ENCODE measurements at regions not wholly inside any gene's neighbourhood (a gene's known extent, or its start where the extent isn't known, plus 50 kb on each side); places are given as distances from the start of the nearest gene placed in this dataset.

DNA sequence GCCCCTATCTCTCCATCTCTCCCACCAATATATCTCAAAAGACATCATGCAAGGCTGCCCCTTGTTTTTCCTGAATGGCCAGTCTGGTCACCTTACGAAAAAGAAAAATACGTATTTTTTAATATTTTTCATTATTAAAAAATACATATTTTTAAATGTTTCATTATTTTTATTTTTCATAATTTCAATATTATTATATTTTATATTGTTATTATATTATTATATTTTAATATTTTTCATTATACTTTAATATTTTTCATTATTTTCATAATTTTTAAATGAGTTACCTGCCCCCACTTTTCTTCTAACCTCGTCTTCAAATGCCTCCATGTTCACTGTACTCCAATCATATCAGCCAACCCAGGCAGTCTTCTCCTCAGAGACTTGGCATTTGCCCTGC, 116.0 kb upstream of the ERCC4 start:
- CTCF ChIA-PET (ENCODE audit: partially characterized antibody): no interaction called here
- Histone ChIP-seq H3K27ac (ENCODE audit: low read depth, low read length) (no peak overlapping the region), H3K4me1 (ENCODE audit: insufficient read depth, low read length) (no peaks in the 10 kb centered on the region), H3K36me3 (ENCODE audit: insufficient read depth, low read length) (no peaks in the 10 kb centered on the region), H3K27me3 (ENCODE audit: insufficient read depth, low read length) (no peaks in the 10 kb centered on the region), H3K4me3 (ENCODE audit: low read length in 2 of 2) (no peak overlapping the region), H3K9me3 (ENCODE audit: control insufficient read depth in 1 of 2, low read length in 2 of 2) (no peaks in the 10 kb centered on the region)
- Mint-ChIP-seq H3K4me3 (no peak overlapping the region), H3K4me1 (no peaks in the 10 kb centered on the region), H3K27ac (no peak overlapping the region), H3K36me3 (no peaks in the 10 kb centered on the region), H3K9me3 (peaks cover 0 to 4% (median 0%) of the 10 kb centered on the region in 8 donors), H3K27me3 (peaks cover 0 to 3% of the 10 kb centered on the region in 2 donors)
- POLR2A ChIA-PET (ENCODE audit: partially characterized antibody): no interaction called here
- no peak for DNase-seq
- intact Hi-C loops (cut with micrococcal nuclease): no loop called here

DNA sequence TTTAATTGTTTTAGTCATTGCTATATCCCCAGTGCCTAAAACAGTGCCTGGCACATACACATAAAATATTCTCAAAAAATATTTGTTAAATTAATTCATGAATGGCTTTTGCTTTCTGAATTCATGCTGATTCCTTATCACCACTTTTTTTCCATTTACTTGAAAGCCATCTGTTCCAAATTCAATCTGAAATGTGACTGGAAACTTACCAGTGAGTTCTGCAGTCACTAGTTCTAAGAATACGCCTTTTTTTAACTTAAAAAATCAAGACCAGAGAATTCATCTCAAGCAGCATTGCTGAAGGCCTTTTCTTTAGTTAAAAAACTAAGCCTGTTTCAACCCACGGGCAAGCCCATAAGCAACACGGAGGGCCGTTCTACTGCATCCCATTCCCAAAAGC, 114.0 kb upstream of the ERCC4 start:
- no peaks in the 10 kb centered on the region for H3K36me3 ChIP-seq (ENCODE audit: insufficient read depth, low read length)
- no peaks in the 10 kb centered on the region for H3K9me3 ChIP-seq (ENCODE audit: control insufficient read depth in 1 of 2, low read length in 2 of 2)
- POLR2A ChIA-PET (ENCODE audit: partially characterized antibody): no interaction called here
- no peak overlapping the region for H3K4me3 Mint-ChIP-seq
- H3K27me3 Mint-ChIP-seq: peaks cover 0 to 5% of the 10 kb centered on the region in 2 donors
- H3K9me3 Mint-ChIP-seq: peaks cover 0 to 4% (median 0%) of the 10 kb centered on the region in 8 donors
- intact Hi-C loops (cut with micrococcal nuclease): no loop called here
- CTCF ChIA-PET (ENCODE audit: partially characterized antibody): no interaction called here
- no peak overlapping the region for H3K4me3 ChIP-seq (ENCODE audit: low read length in 2 of 2)
- H3K4me1 ChIP-seq (ENCODE audit: insufficient read depth, low read length): no peaks in the 10 kb centered on the region
- no peaks in the 10 kb centered on the region for H3K4me1 Mint-ChIP-seq
- no peak for DNase-seq
- H3K27ac Mint-ChIP-seq: no peak overlapping the region
- no peaks in the 10 kb centered on the region for H3K36me3 Mint-ChIP-seq
- H3K27ac ChIP-seq (ENCODE audit: low read depth, low read length): no peak overlapping the region
- H3K27me3 ChIP-seq (ENCODE audit: insufficient read depth, low read length): no peaks in the 10 kb centered on the region

DNA sequence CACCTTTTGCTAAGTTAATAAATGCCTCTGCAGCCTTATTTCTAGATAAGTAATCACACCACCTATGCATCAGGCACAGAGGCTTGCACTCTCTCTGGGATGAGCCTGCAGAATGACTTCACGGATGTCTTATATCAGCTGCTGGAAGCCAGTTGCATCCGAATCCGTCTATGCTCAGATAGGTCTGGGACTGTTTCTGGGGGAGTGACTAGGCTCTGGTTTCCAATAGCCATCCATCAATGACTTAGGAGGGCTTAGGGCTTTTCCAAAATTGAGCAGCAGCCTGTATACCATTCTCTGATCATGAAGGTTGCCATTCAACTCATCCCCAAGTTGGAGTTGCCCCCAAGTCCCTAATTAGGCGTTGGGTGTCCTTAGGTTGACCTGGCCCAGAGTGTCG, 113.3 kb upstream of the ERCC4 start:
- Histone ChIP-seq H3K9me3 (ENCODE audit: control insufficient read depth in 1 of 2, low read length in 2 of 2) (no peaks in the 10 kb centered on the region), H3K4me3 (ENCODE audit: low read length in 2 of 2) (no peak overlapping the region), H3K4me1 (ENCODE audit: insufficient read depth, low read length) (no peaks in the 10 kb centered on the region), H3K36me3 (ENCODE audit: insufficient read depth, low read length) (no peaks in the 10 kb centered on the region), H3K27me3 (ENCODE audit: insufficient read depth, low read length) (no peaks in the 10 kb centered on the region), H3K27ac (ENCODE audit: low read depth, low read length) (no peak overlapping the region)
- Mint-ChIP-seq H3K27me3 (peaks cover 0 to 6% of the 10 kb centered on the region in 2 donors), H3K9me3 (peaks cover 0 to 4% (median 0%) of the 10 kb centered on the region in 8 donors), H3K4me1 (no peaks in the 10 kb centered on the region), H3K27ac (no peak overlapping the region), H3K36me3 (no peaks in the 10 kb centered on the region), H3K4me3 (no peak overlapping the region)
- no peak for DNase-seq
- ChIA-PET CTCF (ENCODE audit: partially characterized antibody) (no interaction called here), POLR2A (ENCODE audit: partially characterized antibody) (no interaction called here)
- intact Hi-C loops (cut with micrococcal nuclease): no loop called here

DNA sequence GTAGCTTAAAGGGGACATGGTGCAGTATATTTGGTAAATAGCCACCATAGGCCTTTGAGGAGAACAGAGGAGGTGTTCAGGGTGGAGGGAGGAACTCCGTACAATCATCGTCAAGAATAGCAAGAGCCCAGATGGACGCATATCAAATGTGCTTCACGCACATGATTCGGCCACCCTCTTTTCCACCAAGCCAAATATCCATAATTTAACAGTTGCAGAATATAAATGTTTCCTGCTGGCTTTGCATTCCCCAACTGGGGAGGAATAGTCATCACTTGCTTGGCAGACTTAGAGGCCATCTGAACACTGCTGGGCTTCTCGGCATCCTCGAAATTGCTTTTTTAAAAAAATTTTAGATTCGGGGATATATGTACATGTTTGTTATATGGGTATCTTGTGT, 111.9 kb upstream of the ERCC4 start:
- Histone ChIP-seq H3K4me3 (ENCODE audit: low read length in 2 of 2) (no peak overlapping the region), H3K27ac (ENCODE audit: low read depth, low read length) (no peak overlapping the region), H3K4me1 (ENCODE audit: insufficient read depth, low read length) (no peaks in the 10 kb centered on the region), H3K36me3 (ENCODE audit: insufficient read depth, low read length) (no peaks in the 10 kb centered on the region), H3K9me3 (ENCODE audit: control insufficient read depth in 1 of 2, low read length in 2 of 2) (no peaks in the 10 kb centered on the region), H3K27me3 (ENCODE audit: insufficient read depth, low read length) (no peaks in the 10 kb centered on the region)
- intact Hi-C loops (cut with micrococcal nuclease): no loop called here
- no peak overlapping the region for H3K27ac Mint-ChIP-seq
- peaks cover 0 to 4% (median 0%) of the 10 kb centered on the region in 8 donors for H3K9me3 Mint-ChIP-seq
- peaks cover 0 to 6% of the 10 kb centered on the region in 2 donors for H3K27me3 Mint-ChIP-seq
- H3K36me3 Mint-ChIP-seq: no peaks in the 10 kb centered on the region
- no peak overlapping the region for H3K4me3 Mint-ChIP-seq
- ChIA-PET POLR2A (ENCODE audit: partially characterized antibody) (no interaction called here), CTCF (ENCODE audit: partially characterized antibody) (no interaction called here)
- H3K4me1 Mint-ChIP-seq: no peaks in the 10 kb centered on the region
- no peak for DNase-seq

DNA sequence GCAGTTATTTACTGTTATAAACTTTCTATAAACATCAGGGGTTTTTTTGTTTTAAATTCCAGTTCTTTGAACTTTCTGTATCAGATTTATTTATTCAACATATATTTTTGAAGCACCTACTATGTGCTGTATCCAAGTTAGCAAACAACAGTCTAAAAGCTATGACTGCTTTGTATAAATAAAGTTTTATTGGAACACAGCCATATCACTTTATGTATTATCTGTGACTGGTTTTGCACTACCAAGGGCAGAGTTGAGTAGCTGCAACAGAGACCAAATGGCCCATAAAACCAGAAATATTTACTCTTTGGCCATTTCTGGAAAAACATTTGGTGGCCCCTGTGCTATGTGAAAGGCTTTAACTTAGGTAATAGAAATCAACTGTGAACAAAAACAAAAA, 110.2 kb upstream of the ERCC4 start:
- Mint-ChIP-seq H3K4me1 (no peaks in the 10 kb centered on the region), H3K36me3 (no peaks in the 10 kb centered on the region), H3K9me3 (peaks cover 0 to 10% (median 0%) of the 10 kb centered on the region in 8 donors), H3K27me3 (peaks cover 2 to 6% of the 10 kb centered on the region in 2 donors), H3K27ac (no peak overlapping the region), H3K4me3 (no peak overlapping the region)
- H3K27ac ChIP-seq (ENCODE audit: low read depth, low read length): no peak overlapping the region
- no peaks in the 10 kb centered on the region for H3K27me3 ChIP-seq (ENCODE audit: insufficient read depth, low read length)
- intact Hi-C loops (cut with micrococcal nuclease): no loop called here
- CTCF ChIA-PET (ENCODE audit: partially characterized antibody): no interaction called here
- no peaks in the 10 kb centered on the region for H3K4me1 ChIP-seq (ENCODE audit: insufficient read depth, low read length)
- no peak overlapping the region for H3K4me3 ChIP-seq (ENCODE audit: low read length in 2 of 2)
- no peak for DNase-seq
- POLR2A ChIA-PET (ENCODE audit: partially characterized antibody): no interaction called here
- no peaks in the 10 kb centered on the region for H3K36me3 ChIP-seq (ENCODE audit: insufficient read depth, low read length)
- H3K9me3 ChIP-seq (ENCODE audit: control insufficient read depth in 1 of 2, low read length in 2 of 2): no peaks in the 10 kb centered on the region

DNA sequence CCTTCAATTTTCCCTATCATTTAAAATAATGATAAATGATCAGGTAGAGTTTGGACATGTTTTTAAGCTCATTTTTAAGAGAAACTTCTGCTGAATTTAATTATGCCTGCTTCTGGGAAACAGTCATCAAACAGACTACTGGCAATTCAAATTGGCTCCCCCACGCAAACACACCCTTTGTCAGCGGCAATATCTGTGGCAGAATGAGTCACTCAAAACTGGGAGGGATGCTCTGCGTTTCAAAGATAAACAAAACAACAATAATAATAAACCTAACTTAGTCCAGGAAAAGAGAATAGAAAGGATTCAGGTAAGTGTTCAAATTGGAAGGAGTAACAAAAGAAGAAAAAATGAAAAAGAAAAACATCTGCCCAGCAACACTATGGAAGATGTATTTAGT, 108.1 kb upstream of the ERCC4 start:
- H3K4me1 ChIP-seq (ENCODE audit: insufficient read depth, low read length): no peaks in the 10 kb centered on the region
- CTCF ChIA-PET (ENCODE audit: partially characterized antibody): no interaction called here
- H3K36me3 Mint-ChIP-seq: no peaks in the 10 kb centered on the region

DNA sequence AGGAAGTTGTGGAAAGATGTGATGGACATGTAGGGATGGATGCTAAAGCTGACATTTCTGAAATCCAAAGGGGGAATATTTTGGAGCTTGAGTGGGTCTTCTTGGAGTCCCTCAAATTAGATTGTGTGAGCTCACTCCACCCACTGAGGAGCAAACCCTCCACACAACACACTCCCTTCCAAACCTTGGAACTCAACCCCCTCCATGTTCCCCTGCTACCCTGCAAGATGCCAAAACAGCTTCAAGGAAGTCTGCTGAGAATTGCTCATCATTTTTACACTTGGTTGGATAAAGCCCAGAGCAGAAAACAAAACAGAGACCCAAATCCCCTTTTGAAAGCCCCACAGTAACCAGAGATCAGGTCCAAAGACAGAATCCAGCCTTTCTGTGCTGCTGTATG, 103.3 kb upstream of the ERCC4 start:
- Histone ChIP-seq H3K9me3 (ENCODE audit: control insufficient read depth in 1 of 2, low read length in 2 of 2) (no peaks in the 10 kb centered on the region), H3K27me3 (ENCODE audit: insufficient read depth, low read length) (no peaks in the 10 kb centered on the region), H3K36me3 (ENCODE audit: insufficient read depth, low read length) (no peaks in the 10 kb centered on the region), H3K4me3 (ENCODE audit: low read length in 2 of 2) (no peak overlapping the region), H3K27ac (ENCODE audit: low read depth, low read length) (no peak overlapping the region), H3K4me1 (ENCODE audit: insufficient read depth, low read length) (no peaks in the 10 kb centered on the region)
- ChIA-PET POLR2A (ENCODE audit: partially characterized antibody) (no interaction called here), CTCF (ENCODE audit: partially characterized antibody) (no interaction called here)
- Mint-ChIP-seq H3K9me3 (peaks cover 0 to 12% (median 2%) of the 10 kb centered on the region in 8 donors), H3K4me3 (no peak overlapping the region), H3K4me1 (no peaks in the 10 kb centered on the region), H3K36me3 (no peaks in the 10 kb centered on the region), H3K27ac (no peak overlapping the region), H3K27me3 (peaks cover 4 to 6% of the 10 kb centered on the region in 2 donors)
- DNase-seq: no peak
- intact Hi-C loops (cut with micrococcal nuclease): no loop called here

More for the DNA sequence above, 108.1 kb upstream of the ERCC4 start:
- Mint-ChIP-seq H3K27ac (no peak overlapping the region), H3K9me3 (peaks cover 0 to 10% (median 2%) of the 10 kb centered on the region in 8 donors), H3K27me3 (peaks cover 2 to 8% of the 10 kb centered on the region in 2 donors), H3K4me1 (no peaks in the 10 kb centered on the region), H3K4me3 (no peak overlapping the region)
- POLR2A ChIA-PET (ENCODE audit: partially characterized antibody): no interaction called here
- H3K9me3 ChIP-seq (ENCODE audit: control insufficient read depth in 1 of 2, low read length in 2 of 2): no peaks in the 10 kb centered on the region
- H3K27me3 ChIP-seq (ENCODE audit: insufficient read depth, low read length): no peaks in the 10 kb centered on the region
- no peak overlapping the region for H3K27ac ChIP-seq (ENCODE audit: low read depth, low read length)
- no peaks in the 10 kb centered on the region for H3K36me3 ChIP-seq (ENCODE audit: insufficient read depth, low read length)
- H3K4me3 ChIP-seq (ENCODE audit: low read length in 2 of 2): no peak overlapping the region
- intact Hi-C loops (cut with micrococcal nuclease): no loop called here
- DNase-seq: no peak

DNA sequence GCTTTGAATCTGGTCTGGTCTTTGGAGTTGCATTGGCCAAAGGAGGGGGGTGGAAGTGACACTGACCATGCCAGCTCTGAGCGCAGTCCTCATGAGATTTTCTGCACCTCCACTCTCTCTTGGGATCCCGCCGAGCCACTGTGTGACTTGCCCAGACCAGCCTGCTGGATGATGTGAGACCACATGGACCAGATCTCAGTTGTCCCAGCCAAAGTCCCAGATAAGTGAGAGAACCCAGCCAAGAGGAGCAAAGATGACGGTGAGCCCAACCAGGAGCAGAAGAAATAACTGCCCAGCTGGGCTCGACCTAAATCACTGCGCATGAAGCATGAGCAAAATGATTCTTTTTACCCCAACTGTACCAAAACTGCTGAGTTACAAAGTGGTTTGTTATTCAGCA, 96.5 kb upstream of the ERCC4 start:
- Histone ChIP-seq H3K27me3 (ENCODE audit: insufficient read depth, low read length) (no peaks in the 10 kb centered on the region), H3K9me3 (ENCODE audit: control insufficient read depth in 1 of 2, low read length in 2 of 2) (no peaks in the 10 kb centered on the region), H3K36me3 (ENCODE audit: insufficient read depth, low read length) (no peaks in the 10 kb centered on the region), H3K27ac (ENCODE audit: low read depth, low read length) (no peak overlapping the region), H3K4me3 (ENCODE audit: low read length in 2 of 2) (no peak overlapping the region), H3K4me1 (ENCODE audit: insufficient read depth, low read length) (no peaks in the 10 kb centered on the region)
- Mint-ChIP-seq H3K27ac (no peak overlapping the region), H3K36me3 (no peaks in the 10 kb centered on the region), H3K9me3 (peaks cover 0 to 18% (median 5%) of the 10 kb centered on the region in 8 donors), H3K4me3 (no peak overlapping the region), H3K4me1 (no peaks in the 10 kb centered on the region), H3K27me3 (peaks cover 0 to 2% of the 10 kb centered on the region in 2 donors)
- ChIA-PET CTCF (ENCODE audit: partially characterized antibody) (no interaction called here), POLR2A (ENCODE audit: partially characterized antibody) (no interaction called here)
- intact Hi-C loops (cut with micrococcal nuclease): no loop called here
- no peak for DNase-seq
